IMR-90 (cell line): ENCODE measurements at regions not wholly inside any gene's neighbourhood (a gene's known extent, or its start where the extent isn't known, plus 50 kb on each side); places are given as distances from the start of the nearest gene placed in this dataset.

ENCODE experiments used
- BHLHE40 ChIP-seq: fragments of 150-350 bp; IDR thresholded peaks from 2 replicates; pipeline ENCODE4 v1.6.1; 2016; ENCODE audit warnings: mild to moderate bottlenecking, low read depth, low read length
- CEBPB ChIP-seq: IDR thresholded peaks from 2 replicates; pipeline ENCODE4 v1.6.1; 2012; ENCODE audit warnings: low read depth, low read length, improper control_type of control experiment
- FOS ChIP-seq: fragments of 150-350 bp; IDR thresholded peaks from 2 replicates; pipeline ENCODE4 v1.6.1; 2016; ENCODE audit warnings: low read depth, low read length
- MAFK ChIP-seq: IDR thresholded peaks from 2 replicates; pipeline ENCODE4 v1.6.1; 2012; ENCODE audit warnings: low read depth, low read length, improper control_type of control experiment
- MAZ ChIP-seq: IDR thresholded peaks from 2 replicates; pipeline ENCODE4 v1.6.1; 2012; ENCODE audit warnings: low read depth, mild to moderate bottlenecking, low read length, improper control_type of control experiment, moderate library complexity, borderline replicate concordance
- MXI1 ChIP-seq: IDR thresholded peaks from 2 replicates; pipeline ENCODE4 v1.6.1; 2012; ENCODE audit warnings: low read depth, mild to moderate bottlenecking, low read length, moderate library complexity, borderline replicate concordance
- POLR2A ChIP-seq: IDR thresholded peaks from 2 replicates; pipeline ENCODE4 v1.6.1; 2012; ENCODE audit warnings: mild to moderate bottlenecking, low read depth, low read length
- RAD21 ChIP-seq: IDR thresholded peaks from 2 replicates; pipeline ENCODE4 v1.6.1; 2012; ENCODE audit warnings: low read length, improper control_type of control experiment
- RCOR1 ChIP-seq: IDR thresholded peaks from 2 replicates; pipeline ENCODE4 v1.6.1; 2012; ENCODE audit warnings: mild to moderate bottlenecking, low read length, improper control_type of control experiment; ENCODE audit not compliant: insufficient replicate concordance
- RFX5 ChIP-seq: IDR thresholded peaks from 2 replicates; pipeline ENCODE4 v1.8.0; 2012; ENCODE audit warnings: low read depth, mild to moderate bottlenecking, low read length, moderate library complexity
- TF ChIP-seq, protein P1 (sequence below): conservative IDR thresholded peaks from 2 replicates; pipeline ENCODE4 v1.5.1; 2012; ENCODE audit warnings: mild to moderate bottlenecking, low read depth, low read length, improper control_type of control experiment
- TF ChIP-seq, protein P2 (sequence below): fragments of 150-350 bp; IDR thresholded peaks from 2 replicates; pipeline ENCODE4 v1.6.1; 2016; ENCODE audit warnings: low read depth, mild to moderate bottlenecking, low read length, moderate library complexity, borderline replicate concordance
- TF ChIP-seq, protein P3 (sequence below): fragments of 150-350 bp; IDR thresholded peaks from 2 replicates; pipeline ENCODE4 v1.6.1; 2017; ENCODE audit warnings: mild to moderate bottlenecking, antibody characterized with exemption, low read length, low read depth

DNA sequence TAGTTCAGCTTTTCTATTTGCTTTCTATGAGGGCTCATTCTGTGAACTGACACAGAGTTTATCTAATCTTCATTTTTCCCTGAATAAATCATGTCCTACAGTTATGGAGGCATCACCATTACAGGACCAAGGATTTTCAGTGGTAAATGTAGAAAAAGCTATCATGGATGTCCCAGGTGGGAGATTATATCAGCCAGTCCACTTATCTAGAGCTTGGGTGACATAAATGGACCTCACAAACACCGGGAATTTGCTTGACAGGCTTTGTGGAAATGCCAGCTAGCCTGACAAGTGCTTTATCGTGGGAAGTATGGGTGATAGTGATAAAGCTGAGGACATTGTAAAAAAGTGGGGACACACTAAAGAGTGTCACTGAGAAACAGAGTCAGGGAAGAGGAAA is 1015.2 kb upstream of the SLIT2 start:
- TF ChIP-seq RCOR1, result no peak
- TF ChIP-seq, protein P1, sequence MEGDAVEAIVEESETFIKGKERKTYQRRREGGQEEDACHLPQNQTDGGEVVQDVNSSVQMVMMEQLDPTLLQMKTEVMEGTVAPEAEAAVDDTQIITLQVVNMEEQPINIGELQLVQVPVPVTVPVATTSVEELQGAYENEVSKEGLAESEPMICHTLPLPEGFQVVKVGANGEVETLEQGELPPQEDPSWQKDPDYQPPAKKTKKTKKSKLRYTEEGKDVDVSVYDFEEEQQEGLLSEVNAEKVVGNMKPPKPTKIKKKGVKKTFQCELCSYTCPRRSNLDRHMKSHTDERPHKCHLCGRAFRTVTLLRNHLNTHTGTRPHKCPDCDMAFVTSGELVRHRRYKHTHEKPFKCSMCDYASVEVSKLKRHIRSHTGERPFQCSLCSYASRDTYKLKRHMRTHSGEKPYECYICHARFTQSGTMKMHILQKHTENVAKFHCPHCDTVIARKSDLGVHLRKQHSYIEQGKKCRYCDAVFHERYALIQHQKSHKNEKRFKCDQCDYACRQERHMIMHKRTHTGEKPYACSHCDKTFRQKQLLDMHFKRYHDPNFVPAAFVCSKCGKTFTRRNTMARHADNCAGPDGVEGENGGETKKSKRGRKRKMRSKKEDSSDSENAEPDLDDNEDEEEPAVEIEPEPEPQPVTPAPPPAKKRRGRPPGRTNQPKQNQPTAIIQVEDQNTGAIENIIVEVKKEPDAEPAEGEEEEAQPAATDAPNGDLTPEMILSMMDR, result no peak
- no peak for TF ChIP-seq CEBPB
- TF ChIP-seq POLR2A, result no peak
- no peak for TF ChIP-seq BHLHE40
- TF ChIP-seq, protein P2, sequence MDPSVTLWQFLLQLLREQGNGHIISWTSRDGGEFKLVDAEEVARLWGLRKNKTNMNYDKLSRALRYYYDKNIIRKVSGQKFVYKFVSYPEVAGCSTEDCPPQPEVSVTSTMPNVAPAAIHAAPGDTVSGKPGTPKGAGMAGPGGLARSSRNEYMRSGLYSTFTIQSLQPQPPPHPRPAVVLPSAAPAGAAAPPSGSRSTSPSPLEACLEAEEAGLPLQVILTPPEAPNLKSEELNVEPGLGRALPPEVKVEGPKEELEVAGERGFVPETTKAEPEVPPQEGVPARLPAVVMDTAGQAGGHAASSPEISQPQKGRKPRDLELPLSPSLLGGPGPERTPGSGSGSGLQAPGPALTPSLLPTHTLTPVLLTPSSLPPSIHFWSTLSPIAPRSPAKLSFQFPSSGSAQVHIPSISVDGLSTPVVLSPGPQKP, result no peak
- no peak for TF ChIP-seq MAZ
- TF ChIP-seq, protein P3, sequence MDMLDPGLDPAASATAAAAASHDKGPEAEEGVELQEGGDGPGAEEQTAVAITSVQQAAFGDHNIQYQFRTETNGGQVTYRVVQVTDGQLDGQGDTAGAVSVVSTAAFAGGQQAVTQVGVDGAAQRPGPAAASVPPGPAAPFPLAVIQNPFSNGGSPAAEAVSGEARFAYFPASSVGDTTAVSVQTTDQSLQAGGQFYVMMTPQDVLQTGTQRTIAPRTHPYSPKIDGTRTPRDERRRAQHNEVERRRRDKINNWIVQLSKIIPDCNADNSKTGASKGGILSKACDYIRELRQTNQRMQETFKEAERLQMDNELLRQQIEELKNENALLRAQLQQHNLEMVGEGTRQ, result no peak
- TF ChIP-seq MXI1, result no peak
- TF ChIP-seq FOS, result no peak
- no peak for TF ChIP-seq MAFK
- TF ChIP-seq RFX5, result no peak
- TF ChIP-seq RAD21, result no peak
